PFSK-1 (cell line): ENCODE measurements at regions not wholly inside any gene's neighbourhood (a gene's known extent, or its start where the extent isn't known, plus 50 kb on each side); places are given as distances from the start of the nearest gene placed in this dataset.

Source experiments
- FOXP2 ChIP-seq: optimal IDR thresholded peaks from 2 replicates; pipeline ENCODE3; 2011; ENCODE audit warnings: borderline replicate concordance, control low read depth, inconsistent platforms; ENCODE audit not compliant: insufficient read depth; ENCODE audit errors: extremely low read length, extremely low read depth
- POLR2AphosphoS5 ChIP-seq: IDR thresholded peaks from 2 replicates; pipeline ENCODE4 v1.6.1; 2012; ENCODE audit warnings: low read depth, mild to moderate bottlenecking, control low read depth, low read length, moderate library complexity
- REST ChIP-seq, 2 experiments: IDR thresholded peaks; 2 replicates each; pipeline versions ENCODE4 v1.6.1 to v1.8.0; 2011 to 2012; ENCODE audit warnings: low read depth in 2 of 2, low read length in 2 of 2, control low read depth in 1 of 2, inconsistent platforms in 1 of 2, mild to moderate bottlenecking in 1 of 2, moderate library complexity in 1 of 2; ENCODE audit not compliant: insufficient read depth in 1 of 2
- TAF1 ChIP-seq: IDR thresholded peaks from 2 replicates; pipeline ENCODE4 v1.6.1; 2012; ENCODE audit warnings: low read length, control low read depth, borderline replicate concordance; ENCODE audit not compliant: insufficient read depth

- TF ChIP-seq POLR2AphosphoS5 = no peak
- TF ChIP-seq REST (IDR thresholded peaks at IDR 0.05; ENCODE audit: insufficient read depth in 1 of 2, low read depth in 2 of 2, low read length in 2 of 2) = no peak
- TF ChIP-seq FOXP2 = no peak
- TF ChIP-seq TAF1 = no peak
Observed at GRCh38 chr9:89659891-89660685, 55.3 kb downstream of the GADD45G start.
